B cell (primary cell): ENCODE measurements at regions not wholly inside any gene's neighbourhood (a gene's known extent, or its start where the extent isn't known, plus 50 kb on each side); places are given as distances from the start of the nearest gene placed in this dataset.

Source experiments
- EZH2 ChIP-seq: IDR thresholded peaks from 2 replicates; pipeline ENCODE4 v1.6.1; 2012; ENCODE audit warnings: borderline replicate concordance, low read depth, mild to moderate bottlenecking, moderate library complexity, low read length; ENCODE audit not compliant: insufficient read depth, poor library complexity, severe bottlenecking
- TF ChIP-seq, protein P1 (sequence below): fragments of 200-600 bp; IDR thresholded peaks from one replicate; pipeline ENCODE4 v1.8.0; 2022; ENCODE audit warnings: antibody characterized with exemption, mild to moderate bottlenecking

DNA sequence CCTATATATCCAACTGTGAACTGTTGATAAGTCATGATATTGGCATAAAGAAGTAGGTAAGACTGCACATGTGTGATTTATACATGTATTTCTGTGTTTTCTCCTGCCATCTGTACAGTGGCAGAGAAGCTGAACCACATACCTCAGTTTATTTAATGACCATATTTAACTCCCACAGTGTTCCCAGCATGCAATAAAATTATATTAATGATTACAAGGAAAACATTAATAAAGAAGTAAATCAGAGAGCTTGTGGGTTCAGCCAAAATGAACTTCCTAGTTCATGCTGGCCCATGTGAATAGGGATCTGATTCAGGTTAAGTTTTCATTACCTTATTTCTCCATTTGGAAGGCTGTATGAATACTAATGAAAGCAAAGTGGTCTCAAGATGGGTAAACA lies 439.2 kb downstream of the CNTN6 start:
- TF ChIP-seq, protein P1, sequence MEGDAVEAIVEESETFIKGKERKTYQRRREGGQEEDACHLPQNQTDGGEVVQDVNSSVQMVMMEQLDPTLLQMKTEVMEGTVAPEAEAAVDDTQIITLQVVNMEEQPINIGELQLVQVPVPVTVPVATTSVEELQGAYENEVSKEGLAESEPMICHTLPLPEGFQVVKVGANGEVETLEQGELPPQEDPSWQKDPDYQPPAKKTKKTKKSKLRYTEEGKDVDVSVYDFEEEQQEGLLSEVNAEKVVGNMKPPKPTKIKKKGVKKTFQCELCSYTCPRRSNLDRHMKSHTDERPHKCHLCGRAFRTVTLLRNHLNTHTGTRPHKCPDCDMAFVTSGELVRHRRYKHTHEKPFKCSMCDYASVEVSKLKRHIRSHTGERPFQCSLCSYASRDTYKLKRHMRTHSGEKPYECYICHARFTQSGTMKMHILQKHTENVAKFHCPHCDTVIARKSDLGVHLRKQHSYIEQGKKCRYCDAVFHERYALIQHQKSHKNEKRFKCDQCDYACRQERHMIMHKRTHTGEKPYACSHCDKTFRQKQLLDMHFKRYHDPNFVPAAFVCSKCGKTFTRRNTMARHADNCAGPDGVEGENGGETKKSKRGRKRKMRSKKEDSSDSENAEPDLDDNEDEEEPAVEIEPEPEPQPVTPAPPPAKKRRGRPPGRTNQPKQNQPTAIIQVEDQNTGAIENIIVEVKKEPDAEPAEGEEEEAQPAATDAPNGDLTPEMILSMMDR, result no peak
- TF ChIP-seq EZH2, result no peak
